ENCODE measurements at regions not wholly inside any gene's neighbourhood (a gene's known extent, or its start where the extent isn't known, plus 50 kb on each side); places are given as distances from the start of the nearest gene placed in this dataset.

GRCh38 chr6:15077006-15077405, 168.9 kb upstream of the JARID2 start:
- no peak for TF ChIP-seq CTCF (IDR thresholded peaks at IDR 0.05; ENCODE audit: insufficient read depth, low read depth, low read length)
- no peak for TF ChIP-seq EZH2 (IDR thresholded peaks at IDR 0.05; ENCODE audit: insufficient read depth, low read length)
